ENCODE measurements at regions not wholly inside any gene's neighbourhood (a gene's known extent, or its start where the extent isn't known, plus 50 kb on each side); places are given as distances from the start of the nearest gene placed in this dataset.

DNA sequence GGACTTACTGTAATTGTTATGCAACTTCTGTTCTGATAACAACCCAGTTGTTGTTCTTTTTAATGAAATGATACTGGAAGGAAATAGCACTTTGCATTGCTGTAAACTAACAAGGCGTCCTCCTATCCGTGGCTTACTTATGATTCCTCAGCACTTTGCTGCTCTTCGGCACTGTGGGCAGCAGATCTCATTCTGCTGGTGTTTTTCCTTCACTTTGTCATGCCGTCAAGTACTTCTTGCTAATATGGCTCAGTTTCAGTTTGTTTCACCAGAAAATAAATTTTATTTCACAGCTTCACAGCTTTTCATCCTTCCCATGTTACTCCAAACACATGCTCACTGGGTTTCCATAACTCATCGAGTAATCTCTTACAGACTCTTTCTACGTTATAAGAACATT lies 289.3 kb downstream of the MEIS1 start:
- WGBS, 2 donors, result 84 to 95% methylated on average over 6 of the region's 6 CpGs
- Histone ChIP-seq H3K4me1 (no peaks in the 10 kb centered on the region), H3K27ac (no peak overlapping the region), H3K4me3 (no peak overlapping the region), H3K27me3 (no peaks in the 10 kb centered on the region), H3K9me3 (no peaks in the 10 kb centered on the region), H3K36me3 (replicated peaks in 1 of 2; ENCODE audit: insufficient read depth in 1 of 2, low read depth in 2 of 2) (no peaks in the 10 kb centered on the region)
- ATAC-seq (no peak), DNase-seq (no peak)
- no peak for TF ChIP-seq POLR2A (IDR thresholded peaks at IDR 0.05)
- TF ChIP-seq, protein P1, sequence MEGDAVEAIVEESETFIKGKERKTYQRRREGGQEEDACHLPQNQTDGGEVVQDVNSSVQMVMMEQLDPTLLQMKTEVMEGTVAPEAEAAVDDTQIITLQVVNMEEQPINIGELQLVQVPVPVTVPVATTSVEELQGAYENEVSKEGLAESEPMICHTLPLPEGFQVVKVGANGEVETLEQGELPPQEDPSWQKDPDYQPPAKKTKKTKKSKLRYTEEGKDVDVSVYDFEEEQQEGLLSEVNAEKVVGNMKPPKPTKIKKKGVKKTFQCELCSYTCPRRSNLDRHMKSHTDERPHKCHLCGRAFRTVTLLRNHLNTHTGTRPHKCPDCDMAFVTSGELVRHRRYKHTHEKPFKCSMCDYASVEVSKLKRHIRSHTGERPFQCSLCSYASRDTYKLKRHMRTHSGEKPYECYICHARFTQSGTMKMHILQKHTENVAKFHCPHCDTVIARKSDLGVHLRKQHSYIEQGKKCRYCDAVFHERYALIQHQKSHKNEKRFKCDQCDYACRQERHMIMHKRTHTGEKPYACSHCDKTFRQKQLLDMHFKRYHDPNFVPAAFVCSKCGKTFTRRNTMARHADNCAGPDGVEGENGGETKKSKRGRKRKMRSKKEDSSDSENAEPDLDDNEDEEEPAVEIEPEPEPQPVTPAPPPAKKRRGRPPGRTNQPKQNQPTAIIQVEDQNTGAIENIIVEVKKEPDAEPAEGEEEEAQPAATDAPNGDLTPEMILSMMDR (IDR thresholded peaks at IDR 0.05), result no peak
- intact Hi-C loops (cut with DNase I), result no loop called here

DNA sequence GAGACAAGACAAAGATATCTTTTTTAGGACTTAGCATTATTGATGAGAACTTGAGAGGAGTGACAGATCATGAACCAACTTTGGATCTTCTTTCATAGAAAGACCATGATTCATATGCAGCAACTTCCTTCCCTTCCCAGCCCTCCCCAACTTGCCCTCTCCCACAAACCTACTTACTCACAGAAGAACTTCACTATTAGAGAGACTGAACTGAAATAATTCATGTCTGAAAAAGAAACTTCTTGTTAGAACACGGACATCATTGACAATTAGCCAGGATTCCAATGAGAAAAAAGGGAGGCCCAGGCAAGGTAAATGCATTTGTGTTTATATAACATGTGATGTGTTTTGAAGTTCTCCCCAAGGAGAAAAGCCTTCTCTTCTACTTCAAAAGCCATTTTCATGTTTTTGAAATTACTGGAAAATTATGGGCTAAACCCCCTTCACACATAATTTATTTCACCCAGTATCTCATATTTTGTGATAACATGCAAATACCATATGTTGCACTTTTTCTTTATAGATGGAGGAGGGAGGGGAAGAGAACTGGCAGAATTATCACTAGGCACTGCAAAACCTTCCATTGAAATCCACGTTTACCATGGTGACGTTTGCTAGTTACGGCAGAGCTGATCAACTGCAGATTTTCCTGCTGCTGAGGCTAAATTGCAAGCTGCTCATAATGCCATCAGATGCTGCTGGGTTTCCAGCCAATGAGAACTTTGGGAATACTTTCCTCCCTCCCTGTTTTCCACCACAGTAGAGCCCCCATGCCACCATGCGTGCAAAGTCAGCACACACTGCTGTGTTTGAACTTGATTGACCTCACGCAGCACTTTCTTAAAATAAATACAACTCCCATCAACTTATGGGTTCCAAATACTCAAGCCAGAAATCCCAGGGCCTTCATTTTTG lies 294.7 kb downstream of the MEIS1 start:
- intact Hi-C loops (cut with DNase I), result no loop called here
- 84 to 88% methylated on average over 6 of the region's 6 CpGs for WGBS, 2 donors
- no peaks in the 10 kb centered on the region for H3K4me1 ChIP-seq

DNA sequence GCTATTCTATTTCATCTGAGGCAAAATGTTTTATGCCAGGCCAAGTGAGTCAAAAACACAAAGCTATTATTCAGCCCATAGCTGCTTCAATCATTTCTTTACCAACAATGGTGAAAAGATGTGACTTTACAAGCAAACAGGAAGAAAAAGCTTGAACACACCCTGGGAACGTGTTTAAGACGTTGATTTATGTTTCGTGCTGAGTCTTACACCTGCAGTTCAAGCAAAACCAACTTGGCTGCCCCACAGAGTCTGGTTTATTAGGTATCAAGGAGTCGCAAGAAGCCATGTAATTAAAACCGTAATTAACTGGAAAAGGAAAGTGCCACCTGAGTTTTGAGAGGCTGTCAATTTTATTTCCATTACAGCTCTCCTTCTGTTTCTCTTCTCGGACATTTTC lies 295.5 kb downstream of the MEIS1 start:
- Histone ChIP-seq H3K27me3 (no peaks in the 10 kb centered on the region), H3K4me1 (no peaks in the 10 kb centered on the region), H3K36me3 (replicated peaks in 1 of 2; ENCODE audit: insufficient read depth in 1 of 2, low read depth in 2 of 2) (no peaks in the 10 kb centered on the region), H3K9me3 (no peaks in the 10 kb centered on the region), H3K4me3 (no peak overlapping the region), H3K27ac (no peak overlapping the region)
- 91 to 92% methylated on average over 6 of the region's 6 CpGs for WGBS, 2 donors
- intact Hi-C loops (cut with DNase I), result no loop called here
- DNase-seq, result no peak
- TF ChIP-seq POLR2A (IDR thresholded peaks at IDR 0.05), result no peak
- TF ChIP-seq, protein P1 (IDR thresholded peaks at IDR 0.05), result no peak
- no peak for ATAC-seq

More for the DNA sequence above, 294.7 kb downstream of the MEIS1 start:
- TF ChIP-seq POLR2A (IDR thresholded peaks at IDR 0.05), result no peak
- TF ChIP-seq, protein P1 (IDR thresholded peaks at IDR 0.05), result no peak
- H3K27me3 ChIP-seq, result no peaks in the 10 kb centered on the region
- H3K36me3 ChIP-seq (replicated peaks in 1 of 2; ENCODE audit: insufficient read depth in 1 of 2, low read depth in 2 of 2), result no peaks in the 10 kb centered on the region
- no peak overlapping the region for H3K27ac ChIP-seq
- ATAC-seq, result no peak
- H3K4me3 ChIP-seq, result no peak overlapping the region
- DNase-seq, result no peak
- no peaks in the 10 kb centered on the region for H3K9me3 ChIP-seq

DNA sequence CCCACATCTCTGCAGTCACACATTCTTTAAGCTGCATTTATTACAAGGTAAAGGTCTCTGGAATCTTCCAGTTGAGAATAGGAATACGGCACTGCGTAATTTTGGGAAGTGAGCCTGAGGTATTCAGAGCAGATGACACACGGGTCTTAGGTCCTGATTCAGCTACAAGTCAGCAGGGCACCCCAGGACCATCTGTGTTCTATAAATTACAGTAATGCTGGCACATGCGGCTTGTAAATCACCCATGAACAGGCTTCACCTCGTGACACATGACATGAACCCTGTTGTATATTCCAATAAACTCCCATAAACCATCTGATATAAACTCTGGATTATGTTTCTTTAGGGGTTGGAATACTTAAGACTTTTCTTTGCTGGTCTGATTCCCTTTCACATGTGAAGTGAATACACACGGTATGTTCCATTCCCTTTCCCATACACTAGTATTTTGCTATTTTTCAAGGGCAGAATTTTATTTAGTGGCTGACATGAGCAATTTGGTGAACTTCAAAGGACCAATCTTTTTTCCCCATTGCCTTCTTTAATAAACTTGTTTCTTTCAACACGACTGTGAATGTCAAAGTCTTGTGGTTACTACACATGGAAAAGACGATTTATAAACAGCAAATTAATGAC lies 298.6 kb downstream of the MEIS1 start:
- WGBS, 2 donors, result 82 to 87% methylated on average over 8 of the region's 8 CpGs
- Histone ChIP-seq H3K36me3 (replicated peaks in 1 of 2; ENCODE audit: insufficient read depth in 1 of 2, low read depth in 2 of 2) (no peaks in the 10 kb centered on the region), H3K9me3 (no peaks in the 10 kb centered on the region), H3K27ac (no peak overlapping the region), H3K4me1 (no peaks in the 10 kb centered on the region), H3K4me3 (no peak overlapping the region), H3K27me3 (no peaks in the 10 kb centered on the region)
- ATAC-seq (no peak), DNase-seq (no peak)
- intact Hi-C loops (cut with DNase I), result no loop called here
- TF ChIP-seq, protein P1 (IDR thresholded peaks at IDR 0.05), result no peak
- TF ChIP-seq POLR2A (IDR thresholded peaks at IDR 0.05), result no peak
